ENCODE measurements at regions not wholly inside any gene's neighbourhood (a gene's known extent, or its start where the extent isn't known, plus 50 kb on each side); places are given as distances from the start of the nearest gene placed in this dataset.

GRCh38 chr7:1361756-1362125, 97.5 kb downstream of the MICALL2 start:
- TF ChIP-seq TAF1 (IDR thresholded peaks at IDR 0.05; ENCODE audit: borderline replicate concordance, insufficient read depth, low read length): no peak
- TF ChIP-seq POLR2AphosphoS5 (IDR thresholded peaks at IDR 0.05; ENCODE audit: low read depth, low read length): no peak
- TF ChIP-seq REST (IDR thresholded peaks at IDR 0.05; ENCODE audit: insufficient read depth in 1 of 2, low read depth in 2 of 2, low read length in 2 of 2): no peak

- no peak for TF ChIP-seq FOXP2 (optimal IDR thresholded peaks at IDR 0.05; ENCODE audit: borderline replicate concordance, extremely low read depth, extremely low read length, insufficient read depth)
- TF ChIP-seq POLR2AphosphoS5 (IDR thresholded peaks at IDR 0.05; ENCODE audit: low read depth, low read length): no peak
- no peak for TF ChIP-seq TAF1 (IDR thresholded peaks at IDR 0.05; ENCODE audit: borderline replicate concordance, insufficient read depth, low read length)
- no peak for TF ChIP-seq SIN3A (IDR thresholded peaks at IDR 0.05; ENCODE audit: borderline replicate concordance, insufficient read depth, low read length)
- TF ChIP-seq REST (IDR thresholded peaks at IDR 0.05; ENCODE audit: insufficient read depth in 1 of 2, low read depth in 2 of 2, low read length in 2 of 2): no peak
Measured at GRCh38 chr7:1362301-1362700, 97.0 kb downstream of the MICALL2 start.

GRCh38 chr7:1364068-1364905, 95.0 kb downstream of the MICALL2 start:
- TF ChIP-seq SIN3A (IDR thresholded peaks at IDR 0.05; ENCODE audit: borderline replicate concordance, insufficient read depth, low read length): no peak
- no peak for TF ChIP-seq POLR2AphosphoS5 (IDR thresholded peaks at IDR 0.05; ENCODE audit: low read depth, low read length)
- TF ChIP-seq FOXP2 (optimal IDR thresholded peaks at IDR 0.05; ENCODE audit: borderline replicate concordance, extremely low read depth, extremely low read length, insufficient read depth): no peak
- TF ChIP-seq TAF1 (IDR thresholded peaks at IDR 0.05; ENCODE audit: borderline replicate concordance, insufficient read depth, low read length): no peak
- no peak for TF ChIP-seq REST (IDR thresholded peaks at IDR 0.05; ENCODE audit: insufficient read depth in 1 of 2, low read depth in 2 of 2, low read length in 2 of 2)

- TF ChIP-seq REST (IDR thresholded peaks at IDR 0.05; ENCODE audit: insufficient read depth in 1 of 2, low read depth in 2 of 2, low read length in 2 of 2) (no peak), TAF1 (IDR thresholded peaks at IDR 0.05; ENCODE audit: borderline replicate concordance, insufficient read depth, low read length) (no peak), SIN3A (IDR thresholded peaks at IDR 0.05; ENCODE audit: borderline replicate concordance, insufficient read depth, low read length) (no peak), FOXP2 (optimal IDR thresholded peaks at IDR 0.05; ENCODE audit: borderline replicate concordance, extremely low read depth, extremely low read length, insufficient read depth) (no peak), POLR2AphosphoS5 (IDR thresholded peaks at IDR 0.05; ENCODE audit: low read depth, low read length) (no peak)
Measured at GRCh38 chr7:1364906-1365570, 94.2 kb downstream of the MICALL2 start.
